ENCODE measurements at regions not wholly inside any gene's neighbourhood (a gene's known extent, or its start where the extent isn't known, plus 50 kb on each side); places are given as distances from the start of the nearest gene placed in this dataset.

DNA sequence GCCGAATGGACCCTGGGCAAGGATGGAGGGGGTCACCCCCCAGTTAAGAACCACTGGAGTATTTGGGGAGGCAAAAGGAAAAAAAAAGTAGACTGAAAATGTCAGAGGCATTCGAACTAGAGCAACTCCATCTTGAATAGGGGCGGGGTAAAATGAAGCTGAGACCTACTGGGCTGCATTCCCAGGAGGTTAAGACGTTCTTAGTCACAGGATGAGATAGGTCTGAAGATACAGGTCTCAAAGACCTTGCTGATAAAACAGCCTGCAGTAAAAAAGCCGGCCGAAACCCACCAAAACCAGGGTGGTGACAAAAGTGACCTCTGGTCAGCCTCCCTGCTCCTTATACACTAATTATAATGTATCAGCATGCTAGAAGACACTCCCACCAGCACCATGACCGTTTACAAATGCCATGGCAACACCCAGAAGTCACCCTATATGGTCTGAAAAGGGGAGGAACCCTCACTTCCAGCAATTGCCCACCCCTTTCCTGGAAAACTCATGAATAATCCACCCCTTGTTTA lies 70.4 kb upstream of the KCNG1 start:
- H3K9me3 Mint-ChIP-seq: no peaks in the 10 kb centered on the region
- H3K4me3 Mint-ChIP-seq: peak overlapping the region; percentile 38
- Histone ChIP-seq H3K27me3 (ENCODE audit: control insufficient read depth, insufficient read depth, low read length, poor library complexity, severe bottlenecking) (no peaks in the 10 kb centered on the region), H3K4me1 (ENCODE audit: control insufficient read depth, insufficient read depth, low read length) (peaks cover 18% of the 10 kb centered on the region), H3K9me3 (ENCODE audit: control insufficient read depth, low read length) (no peaks in the 10 kb centered on the region), H3K4me3 (ENCODE audit: low read length) (peak overlapping the region; percentile 61), H3K9ac (ENCODE audit: extremely low read depth, low read length, poor library complexity, severe bottlenecking) (peak overlapping the region; percentile 85), H3K27ac (ENCODE audit: low read depth, low read length) (peak overlapping the region; percentile 74), H3K36me3 (ENCODE audit: control insufficient read depth, insufficient read depth, low read length) (no peaks in the 10 kb centered on the region)
- no peaks in the 10 kb centered on the region for H3K36me3 Mint-ChIP-seq (ENCODE audit: low read depth)
- H3K4me1 Mint-ChIP-seq: peaks cover 36% of the 10 kb centered on the region
- DNase-seq: peak; percentile 70
- H3K27me3 Mint-ChIP-seq (ENCODE audit: insufficient read depth): no peaks in the 10 kb centered on the region
- TF ChIP-seq, protein P1, sequence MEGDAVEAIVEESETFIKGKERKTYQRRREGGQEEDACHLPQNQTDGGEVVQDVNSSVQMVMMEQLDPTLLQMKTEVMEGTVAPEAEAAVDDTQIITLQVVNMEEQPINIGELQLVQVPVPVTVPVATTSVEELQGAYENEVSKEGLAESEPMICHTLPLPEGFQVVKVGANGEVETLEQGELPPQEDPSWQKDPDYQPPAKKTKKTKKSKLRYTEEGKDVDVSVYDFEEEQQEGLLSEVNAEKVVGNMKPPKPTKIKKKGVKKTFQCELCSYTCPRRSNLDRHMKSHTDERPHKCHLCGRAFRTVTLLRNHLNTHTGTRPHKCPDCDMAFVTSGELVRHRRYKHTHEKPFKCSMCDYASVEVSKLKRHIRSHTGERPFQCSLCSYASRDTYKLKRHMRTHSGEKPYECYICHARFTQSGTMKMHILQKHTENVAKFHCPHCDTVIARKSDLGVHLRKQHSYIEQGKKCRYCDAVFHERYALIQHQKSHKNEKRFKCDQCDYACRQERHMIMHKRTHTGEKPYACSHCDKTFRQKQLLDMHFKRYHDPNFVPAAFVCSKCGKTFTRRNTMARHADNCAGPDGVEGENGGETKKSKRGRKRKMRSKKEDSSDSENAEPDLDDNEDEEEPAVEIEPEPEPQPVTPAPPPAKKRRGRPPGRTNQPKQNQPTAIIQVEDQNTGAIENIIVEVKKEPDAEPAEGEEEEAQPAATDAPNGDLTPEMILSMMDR (conservative IDR thresholded peaks at IDR 0.05): no peak
- H3K27ac Mint-ChIP-seq: peak overlapping the region; percentile 96
- WGBS, 2 experiments (ENCODE audit: insufficient coverage in 1 of 2, insufficient read length in 1 of 2): 55 to 84% methylated on average over 4 to 7 of the region's 7 CpGs

DNA sequence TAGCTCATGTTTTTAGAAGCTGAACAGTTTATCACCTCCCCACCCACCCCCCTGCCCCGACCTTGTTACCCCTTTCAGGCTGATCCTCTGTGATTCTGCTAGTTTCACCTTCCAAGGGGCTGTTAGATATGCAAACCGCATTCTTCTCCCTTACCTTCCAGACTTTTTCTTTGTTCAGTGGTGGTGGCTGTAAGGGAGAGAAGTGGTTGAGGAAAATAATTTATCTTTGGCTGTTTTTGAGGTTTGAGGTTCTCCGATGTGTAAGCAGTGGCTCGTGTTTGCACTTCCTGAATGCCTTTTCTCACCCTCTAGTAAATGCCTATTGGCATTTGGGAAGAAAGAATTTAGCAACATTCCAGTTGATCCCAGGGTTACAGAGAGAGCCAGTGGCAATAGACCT lies 69.4 kb upstream of the KCNG1 start:
- H3K27me3 ChIP-seq (ENCODE audit: control insufficient read depth, insufficient read depth, low read length, poor library complexity, severe bottlenecking): no peaks in the 10 kb centered on the region
- H3K36me3 Mint-ChIP-seq (ENCODE audit: low read depth): no peaks in the 10 kb centered on the region
- WGBS, 2 experiments (ENCODE audit: insufficient coverage in 1 of 2, insufficient read length in 1 of 2): 0% methylated on average over 1 to 3 of the region's 4 CpGs
- H3K4me1 ChIP-seq (ENCODE audit: control insufficient read depth, insufficient read depth, low read length): peaks cover 26% of the 10 kb centered on the region
- TF ChIP-seq, protein P1 (conservative IDR thresholded peaks at IDR 0.05): no peak
- peak overlapping the region; percentile 61 for H3K4me3 ChIP-seq (ENCODE audit: low read length)
- peak overlapping the region; percentile 38 for H3K4me3 Mint-ChIP-seq
- H3K4me1 Mint-ChIP-seq: peaks cover 45% of the 10 kb centered on the region
- H3K9ac ChIP-seq (ENCODE audit: extremely low read depth, low read length, poor library complexity, severe bottlenecking): peak overlapping the region; percentile 85
- no peaks in the 10 kb centered on the region for H3K9me3 ChIP-seq (ENCODE audit: control insufficient read depth, low read length)
- peak overlapping the region; percentile 74 for H3K27ac ChIP-seq (ENCODE audit: low read depth, low read length)
- no peaks in the 10 kb centered on the region for H3K36me3 ChIP-seq (ENCODE audit: control insufficient read depth, insufficient read depth, low read length)
- DNase-seq: peak; percentile 77
- no peaks in the 10 kb centered on the region for H3K27me3 Mint-ChIP-seq (ENCODE audit: insufficient read depth)
- peak overlapping the region; percentile 96 for H3K27ac Mint-ChIP-seq
- no peaks in the 10 kb centered on the region for H3K9me3 Mint-ChIP-seq

DNA sequence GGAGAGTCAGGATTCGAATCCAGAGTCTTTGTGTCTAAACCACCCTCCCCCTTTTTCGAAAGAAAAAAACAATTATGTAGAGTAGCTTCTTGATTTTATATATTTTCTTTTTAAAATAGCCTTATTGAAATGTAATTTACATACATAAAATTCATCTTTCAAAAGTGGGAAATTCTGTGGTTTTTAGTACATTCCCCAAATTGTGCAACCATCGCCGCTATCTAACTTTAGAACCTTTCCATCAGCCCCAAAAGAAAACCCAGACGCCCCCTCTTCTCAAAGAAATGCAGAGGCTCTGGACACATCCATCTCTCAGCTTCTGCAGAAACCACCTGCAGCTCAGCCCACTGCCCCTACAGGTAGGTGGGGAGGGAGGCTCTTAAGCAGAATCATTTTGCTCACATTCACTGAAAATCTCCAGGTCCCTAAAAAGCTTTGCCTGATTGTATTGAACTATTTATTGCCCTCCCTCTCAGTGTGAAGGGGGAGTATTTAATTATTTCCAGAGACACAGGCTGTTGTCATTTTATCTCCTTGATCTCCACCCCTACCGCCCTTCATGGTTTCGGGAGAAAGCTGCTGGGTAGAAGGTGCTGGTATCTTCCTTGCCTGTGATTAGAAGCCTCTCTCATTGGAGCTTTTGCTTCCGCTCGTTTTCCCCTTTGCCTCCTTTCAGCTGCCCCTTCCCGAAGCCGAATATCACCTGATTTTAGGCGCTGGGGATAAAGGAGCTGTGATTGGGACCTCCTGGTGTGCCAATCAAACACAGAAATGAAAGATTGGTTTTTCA lies 68.7 kb upstream of the KCNG1 start:
- peak; percentile 84 for DNase-seq
- Mint-ChIP-seq H3K27me3 (ENCODE audit: insufficient read depth) (no peaks in the 10 kb centered on the region), H3K36me3 (ENCODE audit: low read depth) (no peaks in the 10 kb centered on the region), H3K27ac (peak overlapping the region; percentile 96), H3K4me1 (peaks cover 52% of the 10 kb centered on the region), H3K9me3 (no peaks in the 10 kb centered on the region), H3K4me3 (peak overlapping the region; percentile 38)
- H3K9ac ChIP-seq (ENCODE audit: extremely low read depth, low read length, poor library complexity, severe bottlenecking): peak overlapping the region; percentile 85
- H3K27me3 ChIP-seq (ENCODE audit: control insufficient read depth, insufficient read depth, low read length, poor library complexity, severe bottlenecking): no peaks in the 10 kb centered on the region
- WGBS, 2 experiments (ENCODE audit: insufficient coverage in 1 of 2, insufficient read length in 1 of 2): 0 to 29% methylated on average over 2 to 11 of the region's 12 CpGs
- TF ChIP-seq, protein P1 (conservative IDR thresholded peaks at IDR 0.05): peak; percentile 67
- H3K4me3 ChIP-seq (ENCODE audit: low read length): peak overlapping the region; percentile 61
- no peaks in the 10 kb centered on the region for H3K36me3 ChIP-seq (ENCODE audit: control insufficient read depth, insufficient read depth, low read length)
- H3K9me3 ChIP-seq (ENCODE audit: control insufficient read depth, low read length): no peaks in the 10 kb centered on the region
- H3K4me1 ChIP-seq (ENCODE audit: control insufficient read depth, insufficient read depth, low read length): peaks cover 28% of the 10 kb centered on the region
- H3K27ac ChIP-seq (ENCODE audit: low read depth, low read length): peak overlapping the region; percentile 74

Measured in endodermal cell (in vitro differentiated cells).